NOMO-1 (cell line): ENCODE measurements at regions not wholly inside any gene's neighbourhood (a gene's known extent, or its start where the extent isn't known, plus 50 kb on each side); places are given as distances from the start of the nearest gene placed in this dataset.
A peak's percentile ranks its signal among the peaks of the same experiment; 100 is the strongest.

Experiments used
- DNase-seq, 2 experiments: peaks; one replicate each; lab custom pipeline; 2025; ENCODE audit not compliant: unreplicated experiment in 2 of 2; lab: John Stamatoyannopoulos, UW

DNA sequence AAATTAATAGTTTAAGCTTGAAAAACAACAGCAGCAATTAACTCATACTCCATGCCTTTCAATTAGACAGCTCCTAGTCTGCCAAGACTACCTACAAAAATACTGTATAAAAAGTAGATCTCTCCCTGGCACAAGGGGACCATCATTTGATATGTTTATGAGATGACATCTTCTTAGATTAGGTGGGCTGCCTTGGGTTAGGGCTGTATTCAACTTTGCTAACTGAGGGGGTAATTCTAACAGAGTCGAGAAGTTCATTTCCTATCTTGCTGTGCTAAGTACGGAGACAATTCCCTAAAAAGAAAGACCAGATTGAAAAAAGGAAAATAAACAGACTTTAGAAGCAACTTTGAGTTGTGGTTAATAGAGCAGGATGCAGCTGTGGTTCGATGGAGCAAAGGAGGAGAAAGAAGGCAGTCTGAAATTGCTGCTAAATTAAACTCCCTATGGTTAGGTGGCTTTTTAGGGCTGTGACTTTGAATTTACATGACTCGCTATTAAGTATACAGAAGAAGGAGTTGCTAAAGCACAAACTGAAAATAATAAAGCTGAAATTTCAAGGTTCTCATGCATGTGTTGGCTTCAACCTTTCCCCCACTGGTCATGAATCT is 75.4 kb downstream of the CDC7 start:
- DNase-seq = no peak

GRCh38 chr1:91578320-91579109 is 77.9 kb downstream of the CDC7 start:
- no peak for DNase-seq

DNA sequence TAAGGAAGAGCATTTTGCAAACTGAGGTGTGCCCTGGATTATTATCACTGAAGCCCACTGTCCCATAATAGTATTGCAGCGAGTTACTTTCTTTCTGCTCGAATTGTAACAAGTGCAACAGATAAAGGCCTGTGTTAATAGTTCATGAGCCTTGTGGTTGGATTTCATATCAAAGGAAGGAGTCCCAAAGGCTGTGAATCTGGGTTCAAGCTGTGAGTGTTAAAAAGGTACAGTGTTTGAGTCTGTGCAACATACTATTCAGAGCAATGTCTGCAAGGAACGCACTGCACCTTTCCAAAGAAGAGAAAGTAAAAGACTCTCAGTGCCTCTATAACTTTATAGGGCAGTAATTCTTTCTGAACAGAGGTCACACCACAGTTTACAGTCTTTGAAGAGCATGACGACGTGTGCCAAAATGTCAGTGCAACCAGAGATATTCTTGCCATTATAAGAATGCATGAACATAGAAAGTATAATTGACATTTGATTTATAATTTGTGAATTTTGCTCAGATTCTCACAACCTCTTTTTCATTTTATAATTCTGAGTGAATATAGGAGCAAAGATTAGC is 79.1 kb downstream of the CDC7 start:
- no peak for DNase-seq

DNA sequence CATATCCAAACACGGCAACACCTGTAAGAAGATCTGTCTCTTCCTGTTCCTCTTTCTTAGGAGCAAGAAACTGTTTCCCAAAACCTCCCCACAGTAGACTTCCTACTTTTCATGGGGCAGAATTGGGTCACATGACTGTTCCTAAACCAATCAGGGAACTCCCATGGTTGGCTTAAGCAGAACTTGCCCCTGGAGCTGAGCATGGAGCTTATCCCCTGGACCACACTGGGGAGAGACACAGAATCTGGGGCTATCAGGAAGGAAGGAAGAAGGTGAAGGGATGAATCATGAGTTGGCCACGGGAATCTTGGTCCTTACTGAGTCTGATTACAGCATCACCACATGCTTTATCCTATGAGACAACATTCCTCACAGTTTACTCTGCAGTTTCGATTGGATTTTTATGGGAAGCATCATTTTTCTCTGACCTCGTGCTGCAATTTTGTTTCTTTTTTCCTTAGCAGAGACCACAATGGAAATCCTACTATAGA is 81.8 kb downstream of the CDC7 start:
- no peak for DNase-seq

GRCh38 chr1:91583326-91583755 is 82.7 kb downstream of the CDC7 start:
- no peak for DNase-seq

DNA sequence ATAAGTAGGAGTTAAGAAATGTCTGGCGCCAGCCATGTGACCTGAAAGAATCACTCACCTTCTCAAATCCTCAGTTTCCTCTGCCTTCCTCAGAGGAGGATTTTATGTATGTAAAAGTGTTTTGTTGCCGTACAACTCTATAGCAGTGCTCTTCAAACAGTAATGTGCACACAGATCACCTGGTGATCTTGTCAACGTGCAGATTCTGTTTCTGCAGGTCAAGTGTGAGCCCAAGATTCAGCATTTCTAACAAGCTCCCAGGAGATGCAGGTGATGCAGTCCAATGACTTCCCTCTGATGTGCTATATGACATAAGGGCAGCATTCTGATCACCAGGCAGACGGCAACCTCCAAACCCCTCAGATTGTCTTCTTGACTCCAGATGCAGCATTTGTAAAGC is 83.7 kb downstream of the CDC7 start:
- DNase-seq = no peak

DNA sequence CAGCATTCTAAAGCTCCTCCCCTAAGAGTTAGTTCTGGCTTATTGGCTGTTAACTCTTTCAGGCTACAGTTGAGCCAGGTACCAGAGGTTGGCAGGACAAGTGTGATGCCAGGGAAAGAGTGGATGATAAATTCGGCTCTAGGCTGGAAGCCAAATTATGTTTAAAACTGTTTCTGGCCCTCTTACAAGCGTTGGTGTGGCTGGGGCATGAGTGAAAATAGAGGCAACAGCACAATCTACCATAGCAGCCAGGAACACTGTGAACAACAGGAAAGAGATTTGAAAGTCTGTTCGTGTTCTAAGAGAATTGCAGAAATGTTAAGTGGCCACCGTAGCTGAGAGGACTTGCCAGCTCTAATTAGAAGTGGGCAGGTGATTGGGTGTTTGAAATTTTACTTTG is 84.2 kb downstream of the CDC7 start:
- no peak for DNase-seq

DNA sequence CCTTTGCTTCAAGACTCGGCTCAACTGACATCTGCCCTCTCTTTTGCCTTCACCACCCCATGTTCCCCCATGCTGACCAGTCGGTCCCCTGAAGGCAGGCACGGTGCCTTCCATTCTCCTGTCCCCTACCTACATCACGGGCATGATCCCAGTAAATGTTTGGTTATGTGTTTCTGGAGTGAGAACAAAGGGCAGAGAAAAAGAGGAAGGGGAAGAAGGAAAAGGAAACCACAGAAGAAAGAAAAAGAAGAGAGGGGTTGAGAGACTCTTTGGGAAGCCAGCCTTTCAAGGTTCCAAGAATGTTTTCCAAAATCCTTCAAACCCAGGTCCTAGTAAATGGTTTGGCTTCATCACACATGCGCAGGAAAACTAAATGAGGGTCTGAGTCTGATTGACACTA is 84.9 kb downstream of the CDC7 start:
- no peak for DNase-seq

DNA sequence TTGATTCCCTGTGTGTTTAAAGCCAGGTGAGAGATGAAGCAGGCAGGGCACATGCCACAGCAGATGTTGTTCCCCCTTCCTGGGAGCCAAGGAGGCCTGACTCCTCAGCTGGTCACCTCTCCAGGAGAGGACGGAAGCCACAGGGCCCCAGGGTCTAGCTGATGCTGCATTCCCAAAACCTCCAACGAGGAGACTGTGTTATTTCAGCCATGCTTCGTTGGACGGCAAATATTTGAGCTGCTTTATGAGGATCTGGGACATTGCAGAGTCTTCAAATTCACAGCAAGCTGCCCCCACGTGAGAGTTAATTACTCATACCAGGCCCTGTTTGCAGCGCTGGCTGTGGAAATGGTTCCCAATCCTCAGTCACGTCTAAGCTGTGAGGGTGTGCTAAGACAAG is 85.3 kb downstream of the CDC7 start:
- DNase-seq = no peak

- no peak for DNase-seq
Measured at GRCh38 chr1:91589437-91589836, 88.8 kb downstream of the CDC7 start.

GRCh38 chr1:91591175-91591974 is 90.7 kb downstream of the CDC7 start:
- peak in 1 of 2 experiments; percentile 35 for DNase-seq

GRCh38 chr1:91592716-91593477 is 92.2 kb downstream of the CDC7 start:
- DNase-seq = no peak

- DNase-seq = no peak
Measured at GRCh38 chr1:91594383-91595055, 93.9 kb downstream of the CDC7 start.

DNA sequence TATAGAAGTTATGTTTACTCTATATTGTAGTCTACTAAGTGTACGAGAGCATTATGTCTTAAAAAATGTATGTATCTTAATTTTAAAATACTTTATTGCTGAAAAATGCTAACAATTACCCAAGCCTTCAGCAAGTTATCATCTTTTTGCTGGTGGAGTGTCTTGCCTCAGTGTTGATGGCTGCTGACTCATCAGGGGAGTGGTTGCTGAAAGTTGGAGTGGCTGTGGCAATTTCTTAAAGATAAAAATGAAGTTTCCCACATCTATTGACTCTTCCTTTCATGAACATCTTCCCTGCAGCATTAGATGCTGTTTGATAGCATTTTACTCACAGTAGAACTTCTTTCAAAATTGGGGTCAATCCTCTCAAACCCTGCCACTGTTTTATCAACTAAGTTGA is 95.8 kb downstream of the CDC7 start:
- peak; percentile 4 to 8 for DNase-seq

DNA sequence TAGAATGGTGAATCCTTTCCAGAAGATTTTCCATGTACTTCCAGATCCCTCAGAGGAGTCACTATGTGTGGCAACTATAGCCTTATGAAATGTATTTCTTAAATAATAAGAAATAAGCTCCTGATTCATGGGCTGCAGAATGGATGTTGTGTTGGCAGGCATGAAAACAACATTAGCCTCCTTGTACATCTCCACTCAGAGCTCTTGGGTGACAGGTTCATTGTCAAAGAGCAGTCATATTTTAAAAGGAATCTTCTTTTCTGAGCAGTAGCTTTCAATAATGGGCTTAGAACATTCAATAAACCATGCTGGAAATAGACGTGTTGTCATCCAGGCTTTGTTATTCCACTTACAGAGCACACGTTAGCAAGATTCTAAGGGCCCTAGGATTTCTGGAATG is 96.6 kb downstream of the CDC7 start:
- no peak for DNase-seq

DNA sequence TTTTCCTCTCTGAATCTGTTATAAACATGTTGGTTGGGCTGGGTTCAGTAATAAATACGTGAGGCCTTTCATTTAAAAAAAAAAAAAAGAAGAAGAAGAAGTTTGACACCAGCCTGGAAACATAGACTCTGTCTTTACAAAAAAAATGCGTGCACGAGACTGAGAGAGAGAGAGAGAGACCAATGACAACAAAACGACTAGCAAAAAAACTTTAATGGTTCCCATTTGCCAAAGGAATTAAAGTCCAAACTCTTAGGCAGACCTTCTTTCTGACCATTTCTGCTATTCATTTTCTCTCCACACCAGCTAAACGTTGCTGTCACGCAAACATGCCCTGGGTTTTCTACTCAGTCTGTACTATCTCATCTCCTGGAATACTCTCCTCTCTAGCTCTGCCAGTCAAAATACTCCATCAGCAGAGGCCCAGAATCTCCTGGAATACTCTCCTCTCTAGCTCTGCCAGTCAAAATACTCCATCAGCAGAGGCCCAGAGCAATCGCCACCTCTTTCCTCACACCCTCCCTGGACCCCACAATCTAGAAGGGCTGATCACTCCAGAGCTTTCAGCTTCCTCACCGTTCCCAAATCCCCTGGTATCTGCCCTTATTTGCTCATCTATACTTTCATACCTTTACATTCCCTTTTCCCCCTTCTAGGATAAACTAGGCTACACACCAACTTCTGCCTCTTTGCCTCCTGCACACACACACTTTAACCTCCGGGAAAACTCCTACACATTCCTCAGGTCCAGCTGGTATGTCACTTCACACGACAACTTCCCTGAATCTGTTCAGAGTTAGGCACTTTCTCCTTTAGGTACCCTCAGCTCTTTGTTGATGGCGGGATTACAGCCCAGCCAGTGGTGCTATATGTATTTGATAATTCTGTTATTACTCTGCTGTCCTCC is 100.0 kb downstream of the CDC7 start:
- no peak for DNase-seq

DNA sequence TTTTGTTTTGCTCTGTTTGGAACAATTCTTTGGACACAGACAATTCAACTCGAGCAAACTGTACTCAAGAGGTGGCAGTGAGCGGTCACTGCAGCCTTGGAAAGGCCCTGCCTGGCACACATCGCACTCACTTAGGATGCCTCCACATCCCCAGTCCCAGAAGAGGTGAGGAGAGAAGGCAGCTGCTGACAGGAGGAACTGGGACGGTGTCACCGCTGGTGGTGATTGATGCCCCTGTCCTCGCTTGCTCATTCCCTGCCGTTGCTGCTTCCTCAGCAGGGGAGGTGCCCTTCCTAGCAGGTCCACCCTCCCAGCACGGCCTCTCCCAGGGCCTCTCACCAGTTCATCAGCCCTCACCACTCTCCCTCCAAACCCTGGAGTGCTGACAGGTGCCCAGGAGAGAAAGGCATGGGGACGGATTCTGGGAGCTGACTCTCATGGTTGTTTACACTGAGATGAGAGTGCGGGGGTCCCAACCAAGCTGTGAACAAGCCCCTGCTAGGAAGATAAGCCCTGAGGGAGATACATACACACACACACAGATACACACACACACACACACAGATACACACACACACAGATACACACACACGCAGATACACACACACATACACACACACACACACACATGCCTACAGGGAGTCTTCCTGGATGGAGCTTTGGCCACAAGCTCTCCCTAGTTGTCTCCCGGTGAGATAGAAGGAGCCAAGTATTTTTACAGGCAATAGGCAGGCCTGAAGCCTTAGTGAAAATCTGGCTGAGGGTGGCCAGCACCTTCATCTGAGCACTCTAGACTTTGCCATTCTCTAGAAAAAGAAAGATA is 101.1 kb downstream of the CDC7 start:
- DNase-seq = no peak

- no peak for DNase-seq
Measured at GRCh38 chr1:91603409-91603808, 102.8 kb downstream of the CDC7 start.
